ENCODE measurements at regions not wholly inside any gene's neighbourhood (a gene's known extent, or its start where the extent isn't known, plus 50 kb on each side); places are given as distances from the start of the nearest gene placed in this dataset.

- Mint-ChIP-seq H3K4me1 (peaks cover 46% of the 10 kb centered on the region), H3K27ac (no peak overlapping the region), H3K9me3 (peaks cover 16% of the 10 kb centered on the region), H3K4me3 (no peak overlapping the region), H3K36me3 (peaks cover 15% of the 10 kb centered on the region), H3K27me3 (no peaks in the 10 kb centered on the region)
- no peak for DNase-seq
Observed at GRCh38 chr2:204012072-204012653, 75.6 kb downstream of the ICOS start.

- H3K27me3 Mint-ChIP-seq: no peaks in the 10 kb centered on the region
- H3K4me1 Mint-ChIP-seq: peaks cover 38% of the 10 kb centered on the region
- no peak overlapping the region for H3K27ac Mint-ChIP-seq
- H3K4me3 Mint-ChIP-seq: no peak overlapping the region
- peaks cover 3% of the 10 kb centered on the region for H3K9me3 Mint-ChIP-seq
- DNase-seq: no peak
- H3K36me3 Mint-ChIP-seq: peaks cover 2% of the 10 kb centered on the region
Observed at GRCh38 chr2:204015118-204015843, 78.7 kb downstream of the ICOS start.

GRCh38 chr2:204018717-204019116 is 82.2 kb downstream of the ICOS start:
- peaks cover 2% of the 10 kb centered on the region for H3K36me3 Mint-ChIP-seq
- DNase-seq: no peak
- H3K4me3 Mint-ChIP-seq: no peak overlapping the region
- no peaks in the 10 kb centered on the region for H3K27me3 Mint-ChIP-seq
- peaks cover 3% of the 10 kb centered on the region for H3K9me3 Mint-ChIP-seq
- H3K27ac Mint-ChIP-seq: no peak overlapping the region
- H3K4me1 Mint-ChIP-seq: peaks cover 31% of the 10 kb centered on the region

- H3K27me3 Mint-ChIP-seq: no peaks in the 10 kb centered on the region
- peak overlapping the region; percentile 55 for H3K27ac Mint-ChIP-seq
- H3K4me1 Mint-ChIP-seq: peaks cover 31% of the 10 kb centered on the region
- peak; percentile 54 for DNase-seq
- no peak overlapping the region for H3K4me3 Mint-ChIP-seq
- H3K9me3 Mint-ChIP-seq: peaks cover 3% of the 10 kb centered on the region
- peaks cover 2% of the 10 kb centered on the region for H3K36me3 Mint-ChIP-seq
Observed at GRCh38 chr2:204019572-204020501, 83.3 kb downstream of the ICOS start.

GRCh38 chr2:204021290-204022081 is 84.9 kb downstream of the ICOS start:
- Mint-ChIP-seq H3K4me1 (peaks cover 28% of the 10 kb centered on the region), H3K27ac (no peak overlapping the region), H3K9me3 (peaks cover 2% of the 10 kb centered on the region), H3K4me3 (no peak overlapping the region), H3K36me3 (no peaks in the 10 kb centered on the region), H3K27me3 (no peaks in the 10 kb centered on the region)
- no peak for DNase-seq

GRCh38 chr2:204022550-204022949 is 86.0 kb downstream of the ICOS start:
- H3K9me3 Mint-ChIP-seq: peaks cover 3% of the 10 kb centered on the region
- no peaks in the 10 kb centered on the region for H3K27me3 Mint-ChIP-seq
- DNase-seq: no peak
- no peak overlapping the region for H3K4me3 Mint-ChIP-seq
- peaks cover 34% of the 10 kb centered on the region for H3K4me1 Mint-ChIP-seq
- H3K36me3 Mint-ChIP-seq: no peaks in the 10 kb centered on the region
- H3K27ac Mint-ChIP-seq: no peak overlapping the region

GRCh38 chr2:204023088-204023487 is 86.5 kb downstream of the ICOS start:
- no peaks in the 10 kb centered on the region for H3K36me3 Mint-ChIP-seq
- no peak for DNase-seq
- H3K9me3 Mint-ChIP-seq: peaks cover 3% of the 10 kb centered on the region
- peaks cover 34% of the 10 kb centered on the region for H3K4me1 Mint-ChIP-seq
- H3K27me3 Mint-ChIP-seq: no peaks in the 10 kb centered on the region
- H3K27ac Mint-ChIP-seq: no peak overlapping the region
- H3K4me3 Mint-ChIP-seq: no peak overlapping the region

GRCh38 chr2:204024503-204024902 is 87.9 kb downstream of the ICOS start:
- Mint-ChIP-seq H3K4me3 (no peak overlapping the region), H3K27ac (no peak overlapping the region), H3K27me3 (no peaks in the 10 kb centered on the region), H3K4me1 (peaks cover 24% of the 10 kb centered on the region), H3K36me3 (no peaks in the 10 kb centered on the region), H3K9me3 (peaks cover 4% of the 10 kb centered on the region)
- no peak for DNase-seq

GRCh38 chr2:204024906-204025475 is 88.4 kb downstream of the ICOS start:
- no peak overlapping the region for H3K27ac Mint-ChIP-seq

GRCh38 chr2:204026294-204026693 is 89.7 kb downstream of the ICOS start:
- Mint-ChIP-seq H3K27me3 (no peaks in the 10 kb centered on the region), H3K4me1 (peaks cover 16% of the 10 kb centered on the region), H3K9me3 (peaks cover 2% of the 10 kb centered on the region), H3K27ac (no peak overlapping the region), H3K36me3 (no peaks in the 10 kb centered on the region), H3K4me3 (no peak overlapping the region)
- no peak for DNase-seq

More at GRCh38 chr2:204024906-204025475, 88.4 kb downstream of the ICOS start:
- no peaks in the 10 kb centered on the region for H3K27me3 Mint-ChIP-seq
- H3K4me3 Mint-ChIP-seq: no peak overlapping the region
- H3K9me3 Mint-ChIP-seq: peaks cover 4% of the 10 kb centered on the region
- no peaks in the 10 kb centered on the region for H3K36me3 Mint-ChIP-seq
- no peak for DNase-seq
- peaks cover 19% of the 10 kb centered on the region for H3K4me1 Mint-ChIP-seq

- no peaks in the 10 kb centered on the region for H3K27me3 Mint-ChIP-seq
- no peak overlapping the region for H3K4me3 Mint-ChIP-seq
- H3K9me3 Mint-ChIP-seq: peaks cover 2% of the 10 kb centered on the region
- peaks cover 16% of the 10 kb centered on the region for H3K4me1 Mint-ChIP-seq
- DNase-seq: no peak
- peak overlapping the region; percentile 25 for H3K27ac Mint-ChIP-seq
- no peaks in the 10 kb centered on the region for H3K36me3 Mint-ChIP-seq
Observed at GRCh38 chr2:204027091-204027490, 90.5 kb downstream of the ICOS start.

GRCh38 chr2:204030322-204030721 is 93.8 kb downstream of the ICOS start:
- Mint-ChIP-seq H3K27me3 (no peaks in the 10 kb centered on the region), H3K4me3 (no peak overlapping the region), H3K9me3 (peaks cover 2% of the 10 kb centered on the region), H3K36me3 (no peaks in the 10 kb centered on the region), H3K27ac (no peak overlapping the region), H3K4me1 (peaks cover 8% of the 10 kb centered on the region)
- no peak for DNase-seq

GRCh38 chr2:204031056-204031455 is 94.5 kb downstream of the ICOS start:
- peaks cover 8% of the 10 kb centered on the region for H3K4me1 Mint-ChIP-seq

GRCh38 chr2:204032301-204032700 is 95.7 kb downstream of the ICOS start:
- peaks cover 5% of the 10 kb centered on the region for H3K9me3 Mint-ChIP-seq
- no peaks in the 10 kb centered on the region for H3K27me3 Mint-ChIP-seq
- no peaks in the 10 kb centered on the region for H3K36me3 Mint-ChIP-seq
- no peak overlapping the region for H3K4me3 Mint-ChIP-seq
- DNase-seq: no peak
- no peaks in the 10 kb centered on the region for H3K4me1 Mint-ChIP-seq
- H3K27ac Mint-ChIP-seq: no peak overlapping the region

More at GRCh38 chr2:204031056-204031455, 94.5 kb downstream of the ICOS start:
- no peaks in the 10 kb centered on the region for H3K36me3 Mint-ChIP-seq
- no peak for DNase-seq
- H3K27me3 Mint-ChIP-seq: no peaks in the 10 kb centered on the region
- H3K9me3 Mint-ChIP-seq: peaks cover 5% of the 10 kb centered on the region
- no peak overlapping the region for H3K4me3 Mint-ChIP-seq
- H3K27ac Mint-ChIP-seq: no peak overlapping the region
